ENCODE measurements at regions not wholly inside any gene's neighbourhood (a gene's known extent, or its start where the extent isn't known, plus 50 kb on each side); places are given as distances from the start of the nearest gene placed in this dataset.

GRCh38 chr2:10985260-10985659 is 73.5 kb downstream of the KCNF1 start:
- no peak overlapping the region for H3K4me3 ChIP-seq
- ATAC-seq (no peak), DNase-seq (no peak)
- H3K27ac ChIP-seq, result peak overlapping the region in 6 of 10 donors; percentile 24 to 87 (median 38)
- H3K4me1 ChIP-seq, result peaks cover 0 to 24% (median 3%) of the 10 kb centered on the region in 9 donors
- H3K36me3 ChIP-seq, result no peaks in the 10 kb centered on the region
- intact Hi-C loops (cut with DNase I), result loop anchor here in 1 of 10 donors (5.0 kb wide), 1 partner anchor 1098 kb away; no protein-coding TSS in a partner anchor
- H3K27me3 ChIP-seq, result peaks cover 0 to 23% (median 0%) of the 10 kb centered on the region in 7 donors
- WGBS, 2 donors, result 68 to 76% methylated on average over 6 of the region's 6 CpGs
- TF ChIP-seq CTCF (IDR thresholded peaks at IDR 0.05), result no peak
- H3K9me3 ChIP-seq, result no peaks in the 10 kb centered on the region

GRCh38 chr2:10985901-10986535 is 74.3 kb downstream of the KCNF1 start:
- Histone ChIP-seq H3K9me3 (no peaks in the 10 kb centered on the region), H3K27ac (peak overlapping the region in 6 of 10 donors; percentile 24 to 87 (median 29)), H3K4me1 (peaks cover 0 to 24% (median 3%) of the 10 kb centered on the region in 9 donors), H3K27me3 (peaks cover 0 to 23% (median 0%) of the 10 kb centered on the region in 7 donors), H3K36me3 (no peaks in the 10 kb centered on the region), H3K4me3 (no peak overlapping the region)
- intact Hi-C loops (cut with DNase I), result loop anchor here in 1 of 10 donors (5.0 kb wide), 1 partner anchor 1099 kb away; no protein-coding TSS in a partner anchor
- ATAC-seq (no peak), DNase-seq (no peak)
- WGBS, 2 donors, result 94% methylated on average over 9 of the region's 9 CpGs
- TF ChIP-seq CTCF (IDR thresholded peaks at IDR 0.05), result no peak

- no peaks in the 10 kb centered on the region for H3K9me3 ChIP-seq
- 87 to 91% methylated on average over 2 of the region's 2 CpGs for WGBS, 2 donors
- intact Hi-C loops (cut with DNase I), result loop anchor here in 1 of 10 donors (5.0 kb wide), 1 partner anchor 1100 kb away; no protein-coding TSS in a partner anchor
- no peak for ATAC-seq
- H3K27ac ChIP-seq, result no peak overlapping the region
- DNase-seq, result no peak
- TF ChIP-seq CTCF (IDR thresholded peaks at IDR 0.05), result no peak
- no peaks in the 10 kb centered on the region for H3K36me3 ChIP-seq
- peaks cover 0 to 23% (median 0%) of the 10 kb centered on the region in 7 donors for H3K27me3 ChIP-seq
- H3K4me3 ChIP-seq, result no peak overlapping the region
- peaks cover 0 to 20% (median 3%) of the 10 kb centered on the region in 9 donors for H3K4me1 ChIP-seq
These were observed 75.7 kb downstream of the KCNF1 start for GRCh38 chr2:10987439-10987838.

GRCh38 chr2:10987861-10988260 is 76.1 kb downstream of the KCNF1 start:
- H3K36me3 ChIP-seq, result no peaks in the 10 kb centered on the region
- peaks cover 0 to 23% (median 0%) of the 10 kb centered on the region in 7 donors for H3K27me3 ChIP-seq
- WGBS, 2 donors, result 88 to 92% methylated on average over 3 of the region's 3 CpGs
- no peak for TF ChIP-seq CTCF (IDR thresholded peaks at IDR 0.05)
- peaks cover 0 to 19% (median 3%) of the 10 kb centered on the region in 9 donors for H3K4me1 ChIP-seq
- H3K27ac ChIP-seq, result no peak overlapping the region
- no peak for ATAC-seq
- no peaks in the 10 kb centered on the region for H3K9me3 ChIP-seq
- no peak for DNase-seq
- intact Hi-C loops (cut with DNase I), result loop anchor here in 1 of 10 donors (5.0 kb wide), 1 partner anchor 1101 kb away; no protein-coding TSS in a partner anchor
- H3K4me3 ChIP-seq, result no peak overlapping the region

Data from heart right ventricle (tissue), 16 donors.